RPMI7951 (cell line): ENCODE measurements at regions not wholly inside any gene's neighbourhood (a gene's known extent, or its start where the extent isn't known, plus 50 kb on each side); places are given as distances from the start of the nearest gene placed in this dataset.

Experiments used
- DNase-seq: peaks from one replicate; pipeline ENCODE4 v3.0.0-alpha.2; 2012; ENCODE audit warnings: low read depth

DNA sequence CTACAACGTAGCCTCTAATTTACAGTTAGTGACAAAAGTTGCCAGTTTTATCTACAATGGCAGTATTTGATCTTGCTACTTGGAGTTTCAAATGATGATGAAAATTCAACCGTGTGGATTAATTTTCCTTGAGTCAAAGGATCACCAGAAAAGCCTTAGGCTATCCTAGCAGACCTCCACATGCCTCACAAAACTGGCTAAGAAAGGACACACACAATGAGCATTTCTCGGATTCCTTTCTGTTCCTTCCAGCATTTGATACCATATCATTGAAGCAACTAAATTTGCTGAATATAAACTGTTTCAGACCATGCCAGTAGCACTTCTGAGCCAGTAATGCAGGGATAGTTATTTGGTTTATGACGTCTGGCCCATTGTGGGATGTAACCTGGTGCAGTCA is 587.4 kb upstream of the MDFIC2 start:
- DNase-seq: peak; percentile 8

DNA sequence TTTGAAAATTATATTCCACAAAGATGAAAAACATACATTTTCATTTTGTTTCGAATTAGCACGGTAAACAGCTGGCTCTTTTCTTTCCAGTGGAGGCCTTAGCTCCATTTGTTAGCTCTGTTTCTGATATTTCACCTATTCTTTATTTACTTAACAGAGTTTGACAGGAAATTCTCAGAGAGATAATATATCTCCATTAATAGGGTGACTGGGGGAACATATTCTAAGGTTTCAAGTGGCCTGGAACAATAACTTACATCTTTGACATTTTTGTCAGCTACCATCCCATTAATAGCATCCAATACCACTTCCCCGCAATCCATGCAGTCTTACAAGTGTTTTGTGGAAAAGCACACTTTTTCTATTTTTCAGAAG is 577.6 kb upstream of the MDFIC2 start:
- DNase-seq: no peak

DNA sequence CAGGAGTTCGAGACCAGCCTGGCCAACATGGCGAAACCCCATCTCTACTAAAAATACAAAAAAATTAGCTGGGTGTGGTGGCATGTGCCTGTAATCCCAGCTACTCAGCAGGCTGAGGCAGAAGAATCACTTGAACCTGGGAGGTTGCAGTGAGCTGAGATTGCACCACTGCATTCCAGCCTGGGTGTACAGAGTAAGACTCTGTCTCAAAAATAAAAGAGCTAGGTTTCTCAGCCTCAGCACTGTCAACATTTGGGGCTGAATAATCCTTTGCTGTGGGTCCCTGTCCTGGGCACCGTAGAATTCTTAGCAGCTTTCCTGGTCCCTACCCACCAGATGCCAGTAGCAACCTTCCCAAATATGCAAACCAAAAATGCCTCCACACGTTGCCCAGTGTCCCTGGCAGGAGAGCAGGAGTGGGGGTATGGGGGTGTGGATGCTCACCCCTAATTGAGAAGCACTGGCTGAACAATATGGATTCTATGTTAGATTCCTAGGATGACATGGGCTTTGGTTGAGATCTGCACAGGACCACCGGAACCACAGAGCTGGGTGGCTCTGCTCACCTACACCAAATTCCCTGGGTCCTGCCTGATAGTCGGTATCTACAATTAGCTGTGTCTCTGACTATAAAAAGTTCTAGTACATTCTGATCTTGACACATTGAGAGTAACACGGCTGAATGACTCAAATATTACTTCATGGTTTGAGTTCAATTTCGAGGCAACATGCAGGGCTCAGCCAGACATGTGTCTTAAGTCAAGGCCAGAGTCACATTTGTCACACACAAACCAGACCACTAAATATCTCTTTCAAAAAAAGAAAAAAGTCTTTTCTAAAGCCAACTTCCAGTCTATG is 577.0 kb upstream of the MDFIC2 start:
- no peak for DNase-seq

DNA sequence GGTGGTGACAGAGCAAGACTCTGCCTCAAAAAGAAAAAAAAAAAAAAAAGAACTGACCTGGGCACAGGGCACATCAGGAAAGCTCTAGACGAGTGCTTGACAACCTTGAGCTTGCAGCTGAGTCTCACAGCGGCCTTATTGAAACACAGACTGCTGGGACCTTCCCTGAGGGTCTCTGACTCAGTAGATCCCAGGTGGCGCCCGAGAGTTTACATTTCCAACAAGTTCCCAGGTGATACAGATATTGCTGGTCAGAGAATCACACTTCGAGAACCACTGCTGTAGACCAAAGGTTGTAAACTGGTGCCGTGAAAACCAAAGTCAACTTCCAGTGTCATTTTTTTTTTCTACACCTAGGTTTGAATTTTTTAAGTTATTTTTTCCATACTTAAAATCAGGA is 573.2 kb upstream of the MDFIC2 start:
- DNase-seq: no peak

DNA sequence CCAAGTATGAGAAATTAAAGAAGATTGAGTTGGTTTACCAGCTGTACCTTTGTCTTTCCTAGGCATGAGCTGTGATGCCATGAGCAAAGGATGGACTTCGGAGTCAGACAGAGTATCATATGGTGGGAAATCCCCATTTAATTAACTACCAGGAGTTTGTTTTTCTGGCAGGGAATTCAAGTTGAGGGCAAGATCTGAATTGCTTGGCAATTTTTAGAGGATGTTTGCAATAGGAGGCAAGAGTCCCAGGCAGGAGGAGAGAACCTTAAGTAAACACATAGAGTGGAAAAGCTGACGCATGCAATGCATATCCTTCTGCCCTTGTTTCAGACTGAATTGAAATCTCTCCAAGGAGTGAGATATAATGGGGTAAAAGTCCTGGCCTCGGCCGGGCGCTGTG is 569.7 kb upstream of the MDFIC2 start:
- peak; percentile 77 for DNase-seq

DNA sequence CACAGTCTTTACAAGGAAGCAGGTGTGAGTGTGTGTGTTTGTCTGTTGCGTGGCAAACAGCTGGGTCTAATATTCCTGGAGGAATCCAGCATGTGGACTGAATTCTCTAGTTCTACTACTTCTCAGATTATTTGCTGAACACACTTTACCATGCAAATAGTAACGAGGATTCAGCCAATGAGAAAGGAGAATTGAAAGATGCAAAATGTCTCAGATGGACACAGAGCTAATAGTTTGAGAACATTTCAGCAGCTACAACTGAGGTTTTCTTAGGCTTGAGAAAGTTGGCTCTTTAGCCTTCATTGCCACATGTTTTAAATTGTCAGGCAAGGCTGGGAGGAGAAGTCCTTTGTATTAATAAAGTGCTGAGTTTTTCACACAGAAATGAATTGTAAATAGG is 568.0 kb upstream of the MDFIC2 start:
- no peak for DNase-seq

DNA sequence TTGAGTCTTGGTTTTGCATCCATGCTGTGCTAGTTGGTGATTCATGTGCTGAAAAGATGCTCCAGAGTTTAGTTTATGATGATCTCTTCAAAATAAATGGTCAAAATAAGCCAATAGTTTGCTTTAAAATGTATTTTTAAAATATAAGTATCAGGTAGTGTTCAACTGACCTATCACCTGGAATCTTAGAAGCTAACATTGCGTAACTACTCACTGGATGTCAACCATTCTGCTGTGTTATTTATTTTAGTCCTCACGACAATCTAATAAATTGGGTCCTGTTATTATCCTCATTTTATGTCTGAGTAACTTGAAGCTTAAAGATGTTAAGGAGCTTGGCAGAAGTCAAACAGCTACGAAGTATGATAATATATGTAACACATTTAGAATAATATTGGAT is 563.7 kb upstream of the MDFIC2 start:
- no peak for DNase-seq

DNA sequence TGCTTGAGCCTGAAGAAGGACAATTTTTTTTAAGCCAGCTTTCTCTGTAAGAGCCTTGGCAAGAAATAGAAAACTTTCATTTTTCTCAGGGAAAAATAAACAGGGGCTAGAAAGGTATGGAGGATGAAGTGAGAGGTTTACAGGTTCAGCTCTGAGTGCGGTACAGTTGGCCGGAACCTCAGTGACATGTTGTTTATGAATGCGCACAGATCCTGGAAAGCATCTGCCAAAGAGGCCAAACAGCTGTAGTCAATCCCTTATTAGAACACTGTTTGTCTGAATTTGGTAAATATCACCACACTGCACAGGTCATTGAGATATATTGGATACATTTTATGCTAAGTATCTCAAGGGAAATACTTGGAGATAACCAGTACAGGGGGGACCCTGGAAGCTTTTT is 561.8 kb upstream of the MDFIC2 start:
- DNase-seq: no peak

DNA sequence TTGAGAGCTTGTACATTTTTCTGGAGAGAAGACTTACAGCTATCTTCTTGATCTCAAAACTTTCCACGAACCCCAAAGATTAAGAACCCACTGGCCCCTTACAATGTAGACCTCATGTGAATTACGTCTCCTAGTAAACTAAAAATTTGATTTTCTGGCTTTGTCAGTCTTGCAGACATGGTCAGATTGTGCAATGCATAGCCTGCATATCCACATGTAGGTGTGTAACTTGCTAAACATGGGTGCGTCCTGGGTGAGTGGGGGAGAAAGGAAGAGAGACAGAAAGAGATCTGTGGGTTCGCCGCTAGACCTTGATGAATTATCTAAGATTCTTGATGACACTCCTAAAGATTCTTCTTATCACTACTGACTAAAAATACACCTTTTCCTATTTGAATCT is 561.2 kb upstream of the MDFIC2 start:
- no peak for DNase-seq

DNA sequence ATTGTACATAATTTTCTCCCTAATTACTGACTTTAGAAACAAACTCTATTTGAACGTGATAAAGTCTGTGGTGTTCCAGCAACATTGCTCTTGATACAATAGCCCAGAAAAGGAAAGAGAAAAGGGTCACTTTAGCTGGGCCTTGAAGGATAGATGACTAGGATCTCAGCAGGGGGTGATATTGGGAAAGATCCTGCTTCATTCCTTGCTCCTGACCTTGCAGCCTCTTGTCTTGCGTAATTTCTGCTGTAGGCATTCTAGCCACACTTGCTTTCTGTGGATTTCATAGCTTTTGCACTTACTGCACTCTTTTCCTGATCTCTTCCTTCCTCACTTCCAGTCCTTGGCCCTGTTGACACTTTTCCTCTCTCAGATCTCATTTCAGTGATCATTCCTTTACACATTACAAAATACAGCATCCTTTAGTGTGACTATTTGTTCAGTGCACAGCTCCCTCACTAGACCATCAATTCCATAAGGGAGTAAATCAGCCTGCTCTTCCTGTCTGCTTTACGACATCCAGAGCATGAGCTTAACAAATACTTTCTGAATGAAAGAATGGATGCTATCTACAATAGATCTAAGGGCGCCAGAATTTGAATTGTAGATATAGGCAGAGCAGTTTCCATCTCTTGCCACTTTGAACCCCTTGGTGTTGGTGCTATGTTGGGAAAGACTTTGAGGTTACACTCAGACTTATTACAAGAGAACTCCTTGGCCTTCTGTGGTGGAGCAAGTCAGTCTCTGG is 559.6 kb upstream of the MDFIC2 start:
- DNase-seq: peak; percentile 92

DNA sequence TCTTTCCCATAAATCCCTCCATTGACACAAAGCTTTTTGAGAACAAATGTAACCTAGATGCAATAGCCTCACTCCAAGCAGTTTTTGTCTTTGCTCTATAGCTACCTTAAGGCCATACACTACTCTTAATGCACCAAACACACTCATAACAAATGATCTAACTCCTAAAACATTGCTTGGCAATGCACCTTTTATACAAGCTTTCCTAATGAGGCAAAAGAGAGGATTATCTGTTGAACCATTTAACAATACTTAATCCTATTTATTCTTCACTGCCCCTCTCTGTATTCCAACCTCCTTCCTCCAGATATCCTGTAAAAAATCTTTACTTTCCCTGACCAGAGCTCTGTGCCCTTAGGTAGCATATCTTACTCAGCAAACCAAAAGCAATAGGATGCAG is 558.1 kb upstream of the MDFIC2 start:
- DNase-seq: no peak

DNA sequence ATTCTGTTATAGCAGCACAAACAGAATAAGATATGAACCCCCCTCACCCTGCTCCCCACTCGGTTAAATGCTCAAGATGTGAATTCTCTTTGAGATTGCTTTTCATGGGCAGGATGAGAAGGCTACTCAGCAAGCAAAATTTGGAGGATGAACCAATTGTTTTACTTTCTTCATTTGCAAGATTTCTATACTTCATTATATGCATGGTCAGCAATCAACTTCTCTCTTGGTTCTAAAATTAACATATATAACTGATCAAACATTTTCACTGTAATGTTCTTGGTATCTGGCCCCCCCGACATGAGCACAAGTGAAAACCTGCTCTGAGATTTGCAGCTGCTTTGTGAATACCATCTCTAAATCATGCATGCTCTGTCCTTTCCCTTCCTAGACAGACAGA is 556.1 kb upstream of the MDFIC2 start:
- DNase-seq: no peak

DNA sequence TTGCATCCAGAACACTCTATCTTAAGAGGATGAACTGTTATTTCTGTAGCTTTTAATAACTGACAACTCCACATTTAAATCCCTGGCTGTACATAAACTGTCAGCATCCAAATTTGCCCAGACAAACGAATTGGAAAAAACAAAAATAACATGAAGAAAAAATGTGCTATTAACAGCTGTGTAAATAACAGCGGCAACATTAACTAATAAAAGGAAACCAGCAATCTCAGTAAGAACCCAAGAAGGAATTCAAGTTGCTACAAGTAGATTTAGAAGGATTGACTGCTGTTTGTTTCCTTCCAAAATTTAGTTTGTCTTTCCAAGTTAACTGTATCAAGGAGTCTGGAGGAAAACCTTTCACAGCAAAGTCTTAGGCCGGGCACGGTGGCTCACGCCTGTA is 550.6 kb upstream of the MDFIC2 start:
- DNase-seq: no peak

DNA sequence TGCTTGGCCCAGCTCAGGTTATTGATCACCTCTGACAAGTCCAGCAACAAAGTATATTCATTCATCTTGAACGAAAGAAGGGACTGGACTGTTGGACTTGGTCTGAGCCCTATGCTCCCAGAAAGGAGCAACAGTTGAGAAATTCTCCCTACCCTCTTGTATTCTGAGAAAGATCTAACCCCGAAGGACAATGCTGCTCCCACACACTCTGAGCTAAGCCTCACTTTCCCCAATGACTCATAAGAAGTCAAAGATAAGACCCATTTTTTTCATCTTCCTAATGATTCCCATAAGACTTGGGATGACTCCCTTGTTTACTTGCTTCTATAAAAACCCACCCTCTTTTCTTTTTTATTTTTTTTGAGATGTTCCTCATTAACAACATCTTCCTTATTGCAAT is 549.4 kb upstream of the MDFIC2 start:
- peak; percentile 47 for DNase-seq

DNA sequence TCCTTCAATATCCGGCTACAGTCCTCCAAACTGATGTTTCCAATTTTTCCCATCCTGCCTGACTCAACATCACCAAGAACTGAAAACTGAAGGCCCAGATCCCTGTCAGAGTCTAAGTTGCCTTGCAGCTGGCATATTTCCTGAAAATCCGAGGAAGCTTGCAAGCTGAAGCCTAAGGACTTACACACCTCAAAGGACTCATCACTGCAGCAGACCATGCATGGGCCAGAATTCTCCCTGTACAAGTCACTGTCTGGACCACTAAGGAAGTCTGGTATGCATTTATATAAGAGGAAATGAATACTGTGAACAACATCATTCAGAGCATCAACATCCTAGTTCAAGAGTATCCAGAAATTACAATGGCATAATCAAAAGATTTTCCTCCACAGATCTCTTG is 548.8 kb upstream of the MDFIC2 start:
- DNase-seq: peak; percentile 39

DNA sequence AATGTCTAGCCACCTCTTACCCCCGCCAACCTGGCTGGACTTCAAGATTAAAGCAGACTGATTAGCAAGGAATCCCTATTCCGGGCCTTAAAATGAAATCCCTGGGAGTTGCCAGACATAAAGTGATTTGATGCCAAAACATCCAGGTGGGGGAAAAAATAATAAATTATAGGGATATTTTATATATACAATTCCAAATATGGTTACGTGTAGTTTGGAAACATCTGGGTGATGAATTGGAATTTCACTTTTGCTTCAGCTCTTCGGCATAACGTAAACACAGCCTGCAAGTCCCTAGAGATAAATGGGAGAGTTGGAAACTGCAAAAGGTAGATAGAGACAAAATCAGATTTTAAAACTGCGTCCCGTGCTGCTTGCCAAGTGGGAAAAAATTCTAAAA is 545.5 kb upstream of the MDFIC2 start:
- no peak for DNase-seq

DNA sequence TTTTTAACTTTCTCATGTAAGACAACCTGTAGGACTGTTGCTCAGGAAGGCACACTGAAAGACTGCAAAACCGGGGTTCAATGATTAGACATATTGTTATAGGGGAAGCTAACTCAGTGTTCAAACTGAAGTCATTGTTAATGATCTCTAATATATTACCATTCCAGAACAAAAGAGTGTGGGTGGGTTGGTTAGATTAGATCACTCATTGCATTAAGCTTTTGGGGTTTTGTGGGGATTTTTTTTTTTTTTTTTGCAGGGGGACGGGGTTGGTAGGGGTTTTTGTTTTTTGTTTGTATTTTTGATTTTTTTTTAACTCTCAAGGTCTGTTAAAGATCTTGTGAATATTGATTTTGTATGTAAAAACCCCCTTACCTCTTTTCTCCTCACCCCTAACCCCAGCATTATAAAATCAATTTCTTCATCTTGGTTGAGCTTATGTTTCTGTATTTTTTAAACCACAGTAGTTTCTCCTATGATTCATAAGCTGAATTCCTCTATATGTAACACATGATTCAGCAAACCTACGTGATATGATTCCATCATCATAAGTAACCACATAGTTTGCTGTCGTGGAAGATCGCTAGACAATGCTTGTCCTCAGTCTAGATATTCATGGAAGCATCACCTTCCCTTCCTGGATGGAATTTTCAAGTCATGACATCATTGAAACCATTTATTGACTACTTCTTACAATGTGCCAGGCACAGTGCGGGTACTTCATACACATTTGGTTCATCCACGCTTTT is 544.1 kb upstream of the MDFIC2 start:
- peak; percentile 57 for DNase-seq

DNA sequence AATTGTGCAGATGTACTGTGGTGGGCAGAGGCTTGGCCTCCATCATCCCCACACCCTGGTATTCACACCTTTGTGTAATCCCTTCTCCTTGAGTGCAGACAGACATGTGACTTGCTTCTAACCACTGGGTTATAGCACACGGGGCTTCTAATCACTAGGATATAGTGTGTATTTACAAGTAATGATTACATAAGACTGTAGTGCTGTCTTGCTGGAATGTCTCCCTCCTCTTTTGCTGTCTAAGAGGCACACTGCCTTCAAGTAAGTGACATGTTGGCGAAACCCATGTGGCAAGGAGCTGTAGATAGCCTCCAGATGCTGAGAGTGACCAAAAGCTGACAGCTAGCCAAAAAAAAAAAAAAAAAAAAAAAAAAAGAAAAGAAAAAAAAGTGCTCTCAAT is 542.7 kb upstream of the MDFIC2 start:
- peak; percentile 42 for DNase-seq

DNA sequence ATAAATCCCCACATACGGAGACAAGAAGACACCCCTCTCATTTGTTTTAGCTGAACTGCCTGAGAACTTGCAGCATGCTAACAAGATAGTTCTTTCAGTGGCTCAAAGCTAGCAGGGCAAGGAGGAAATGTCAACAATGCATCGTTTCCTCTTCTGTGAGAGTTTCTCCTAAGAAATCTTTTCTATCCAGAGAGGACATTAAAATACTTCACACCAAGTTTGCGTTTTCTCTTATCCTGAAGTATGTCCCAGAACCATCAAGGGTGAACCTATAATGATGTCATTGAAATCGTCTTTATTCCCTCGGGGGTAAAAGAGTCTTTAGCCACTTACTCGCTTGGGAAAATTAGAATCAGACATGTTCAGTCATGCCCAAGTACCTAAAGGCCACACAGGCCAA is 541.7 kb upstream of the MDFIC2 start:
- no peak for DNase-seq

DNA sequence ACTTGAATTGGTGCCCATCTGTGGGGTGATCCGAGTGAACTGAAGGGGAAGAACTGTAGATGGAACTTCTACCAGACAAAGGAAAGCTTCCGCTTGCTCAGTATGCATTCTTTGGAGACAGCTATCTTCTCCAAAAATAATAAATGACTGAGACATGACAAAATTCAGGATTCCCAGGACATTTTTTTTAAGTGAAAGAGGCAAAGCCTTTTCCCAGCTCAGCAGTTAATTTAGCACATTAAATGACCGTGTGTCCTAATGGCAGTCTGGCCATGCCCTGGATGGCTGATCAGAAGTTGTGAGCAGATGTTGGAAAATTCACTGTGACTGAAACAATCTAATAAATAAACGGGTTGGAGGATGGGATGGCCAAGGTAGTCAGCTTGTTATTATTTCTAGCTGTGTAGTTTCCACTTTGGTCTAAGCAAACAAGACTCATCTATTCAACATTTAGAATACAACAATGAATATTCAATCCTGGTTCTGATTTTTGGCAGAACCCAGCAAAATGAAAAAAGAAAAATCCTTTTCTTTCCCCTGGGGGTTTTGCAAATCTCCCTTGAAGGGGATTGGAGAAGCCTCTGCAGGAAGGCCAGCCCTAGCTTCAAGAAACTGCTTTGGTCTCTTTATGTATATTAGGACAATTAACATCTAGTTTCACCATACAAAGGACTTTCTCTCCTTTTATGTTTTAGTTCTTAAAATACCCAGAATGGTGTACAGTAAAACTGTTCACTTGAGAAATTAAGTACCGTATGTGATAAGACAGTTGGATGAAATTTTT is 540.9 kb upstream of the MDFIC2 start:
- DNase-seq: no peak

DNA sequence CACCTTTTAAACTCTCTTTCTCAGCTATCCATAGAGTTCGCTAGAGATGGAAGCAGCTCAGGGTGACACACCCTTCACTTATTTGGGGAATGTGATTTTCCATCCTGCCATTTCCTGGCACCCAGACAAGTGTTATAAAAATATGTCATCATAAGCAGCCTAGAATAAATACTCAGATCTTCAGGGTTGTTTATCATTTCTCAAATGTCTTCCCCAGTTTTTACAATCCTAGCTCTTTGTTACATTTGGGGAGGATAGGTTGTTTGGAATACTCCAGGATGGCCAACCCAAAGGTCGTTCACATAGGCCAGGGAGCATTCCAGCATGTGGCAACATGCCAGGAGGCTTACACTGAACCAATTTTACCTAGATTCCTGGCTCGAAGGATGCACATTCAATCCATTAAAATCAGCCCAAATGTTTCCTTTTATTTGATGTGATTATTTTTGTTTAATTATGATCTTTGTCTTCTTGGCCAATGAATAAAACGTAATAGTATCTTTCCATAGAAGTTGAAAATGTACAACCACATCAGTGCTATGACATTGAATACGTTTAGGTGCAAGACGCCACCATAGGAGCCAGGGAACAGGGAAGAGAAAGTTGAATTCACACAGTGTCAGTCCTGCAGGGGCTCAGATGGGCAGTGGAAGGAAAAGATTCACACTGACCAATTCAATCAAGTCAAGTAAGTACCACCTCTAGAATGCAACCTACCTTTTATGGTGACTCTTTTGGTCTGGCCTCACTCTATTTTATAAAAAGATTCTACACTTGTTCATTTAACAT is 537.7 kb upstream of the MDFIC2 start:
- DNase-seq: peak; percentile 80
